ENCODE measurements at regions not wholly inside any gene's neighbourhood (a gene's known extent, or its start where the extent isn't known, plus 50 kb on each side); places are given as distances from the start of the nearest gene placed in this dataset.

DNA sequence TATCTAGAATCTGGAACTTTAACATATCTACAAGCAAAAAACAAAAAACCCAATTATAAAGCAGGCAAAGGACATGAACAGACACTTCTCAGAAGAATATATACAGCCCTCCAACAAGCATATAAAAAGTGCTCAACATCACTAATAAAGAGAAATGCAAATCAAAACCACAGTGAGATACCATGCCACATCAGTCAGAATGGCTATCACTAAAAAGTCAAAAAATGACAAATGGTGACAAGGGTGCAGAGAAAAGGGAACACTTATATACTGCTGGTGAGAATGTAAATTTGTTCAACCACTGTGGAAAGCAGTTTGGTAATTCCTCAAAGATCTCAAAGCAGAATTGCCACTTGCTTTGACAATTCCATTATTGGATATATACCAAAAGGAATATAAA is 215.0 kb upstream of the EYS start:
- no peak for TF ChIP-seq TCF12 (IDR thresholded peaks at IDR 0.05; ENCODE audit: low read depth)
- no peak for TF ChIP-seq RAD21 (IDR thresholded peaks at IDR 0.05; ENCODE audit: low read depth)
- TF ChIP-seq, protein P1, sequence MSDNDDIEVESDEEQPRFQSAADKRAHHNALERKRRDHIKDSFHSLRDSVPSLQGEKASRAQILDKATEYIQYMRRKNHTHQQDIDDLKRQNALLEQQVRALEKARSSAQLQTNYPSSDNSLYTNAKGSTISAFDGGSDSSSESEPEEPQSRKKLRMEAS (IDR thresholded peaks at IDR 0.05) = no peak
- no peak for TF ChIP-seq EGR1 (IDR thresholded peaks at IDR 0.05)
- TF ChIP-seq ZBTB7A (IDR thresholded peaks at IDR 0.05; ENCODE audit: low read depth) = no peak
- TF ChIP-seq TEAD4 (IDR thresholded peaks at IDR 0.05) = no peak
- TF ChIP-seq, protein P2, sequence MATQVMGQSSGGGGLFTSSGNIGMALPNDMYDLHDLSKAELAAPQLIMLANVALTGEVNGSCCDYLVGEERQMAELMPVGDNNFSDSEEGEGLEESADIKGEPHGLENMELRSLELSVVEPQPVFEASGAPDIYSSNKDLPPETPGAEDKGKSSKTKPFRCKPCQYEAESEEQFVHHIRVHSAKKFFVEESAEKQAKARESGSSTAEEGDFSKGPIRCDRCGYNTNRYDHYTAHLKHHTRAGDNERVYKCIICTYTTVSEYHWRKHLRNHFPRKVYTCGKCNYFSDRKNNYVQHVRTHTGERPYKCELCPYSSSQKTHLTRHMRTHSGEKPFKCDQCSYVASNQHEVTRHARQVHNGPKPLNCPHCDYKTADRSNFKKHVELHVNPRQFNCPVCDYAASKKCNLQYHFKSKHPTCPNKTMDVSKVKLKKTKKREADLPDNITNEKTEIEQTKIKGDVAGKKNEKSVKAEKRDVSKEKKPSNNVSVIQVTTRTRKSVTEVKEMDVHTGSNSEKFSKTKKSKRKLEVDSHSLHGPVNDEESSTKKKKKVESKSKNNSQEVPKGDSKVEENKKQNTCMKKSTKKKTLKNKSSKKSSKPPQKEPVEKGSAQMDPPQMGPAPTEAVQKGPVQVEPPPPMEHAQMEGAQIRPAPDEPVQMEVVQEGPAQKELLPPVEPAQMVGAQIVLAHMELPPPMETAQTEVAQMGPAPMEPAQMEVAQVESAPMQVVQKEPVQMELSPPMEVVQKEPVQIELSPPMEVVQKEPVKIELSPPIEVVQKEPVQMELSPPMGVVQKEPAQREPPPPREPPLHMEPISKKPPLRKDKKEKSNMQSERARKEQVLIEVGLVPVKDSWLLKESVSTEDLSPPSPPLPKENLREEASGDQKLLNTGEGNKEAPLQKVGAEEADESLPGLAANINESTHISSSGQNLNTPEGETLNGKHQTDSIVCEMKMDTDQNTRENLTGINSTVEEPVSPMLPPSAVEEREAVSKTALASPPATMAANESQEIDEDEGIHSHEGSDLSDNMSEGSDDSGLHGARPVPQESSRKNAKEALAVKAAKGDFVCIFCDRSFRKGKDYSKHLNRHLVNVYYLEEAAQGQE (IDR thresholded peaks at IDR 0.05; ENCODE audit: low read depth) = no peak
- TF ChIP-seq FOXM1 (IDR thresholded peaks at IDR 0.05; ENCODE audit: borderline replicate concordance, low read depth) = no peak
- no peak for TF ChIP-seq YY1 (IDR thresholded peaks at IDR 0.05; ENCODE audit: low read depth)
- TF ChIP-seq CEBPB (IDR thresholded peaks at IDR 0.05) = no peak
- no peak for TF ChIP-seq NFIC (IDR thresholded peaks at IDR 0.05)
- TF ChIP-seq, protein P3, sequence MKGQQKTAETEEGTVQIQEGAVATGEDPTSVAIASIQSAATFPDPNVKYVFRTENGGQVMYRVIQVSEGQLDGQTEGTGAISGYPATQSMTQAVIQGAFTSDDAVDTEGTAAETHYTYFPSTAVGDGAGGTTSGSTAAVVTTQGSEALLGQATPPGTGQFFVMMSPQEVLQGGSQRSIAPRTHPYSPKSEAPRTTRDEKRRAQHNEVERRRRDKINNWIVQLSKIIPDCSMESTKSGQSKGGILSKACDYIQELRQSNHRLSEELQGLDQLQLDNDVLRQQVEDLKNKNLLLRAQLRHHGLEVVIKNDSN (IDR thresholded peaks at IDR 0.05) = no peak
- no peak for TF ChIP-seq TAF1 (IDR thresholded peaks at IDR 0.05; ENCODE audit: low read depth)
- TF ChIP-seq EP300 (IDR thresholded peaks at IDR 0.05; ENCODE audit: borderline replicate concordance) = no peak
- TF ChIP-seq CREB1 (IDR thresholded peaks at IDR 0.05; ENCODE audit: low read depth) = no peak

DNA sequence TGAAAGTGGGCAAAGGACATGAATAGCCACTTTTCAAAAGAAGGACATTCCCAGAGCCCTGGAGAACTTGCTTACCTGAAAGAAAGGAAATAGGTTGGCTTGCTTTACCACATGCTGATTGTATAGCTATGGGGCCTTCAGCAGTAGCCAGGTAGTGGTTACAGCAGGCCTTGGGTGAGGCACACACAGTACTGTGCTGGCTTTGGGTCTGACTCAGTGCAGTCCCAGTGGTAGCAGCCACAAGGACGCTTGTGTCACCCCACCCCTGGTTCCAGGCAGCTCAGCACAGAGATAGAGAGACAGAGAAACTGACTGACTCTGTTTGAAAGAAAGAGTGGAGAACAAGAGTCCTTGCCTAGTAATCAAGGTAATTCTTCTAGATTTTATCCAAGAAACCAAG is 201.0 kb upstream of the EYS start:
- no peak for TF ChIP-seq TAF1 (IDR thresholded peaks at IDR 0.05; ENCODE audit: low read depth)
- TF ChIP-seq NFIC (IDR thresholded peaks at IDR 0.05) = no peak
- TF ChIP-seq CREB1 (IDR thresholded peaks at IDR 0.05; ENCODE audit: low read depth) = no peak
- TF ChIP-seq CEBPB (IDR thresholded peaks at IDR 0.05) = no peak
- TF ChIP-seq EP300 (IDR thresholded peaks at IDR 0.05; ENCODE audit: borderline replicate concordance) = no peak
- TF ChIP-seq, protein P3 (IDR thresholded peaks at IDR 0.05) = no peak
- TF ChIP-seq, protein P1 (IDR thresholded peaks at IDR 0.05) = no peak
- no peak for TF ChIP-seq TCF12 (IDR thresholded peaks at IDR 0.05; ENCODE audit: low read depth)
- TF ChIP-seq ZBTB7A (IDR thresholded peaks at IDR 0.05; ENCODE audit: low read depth) = no peak
- TF ChIP-seq RAD21 (IDR thresholded peaks at IDR 0.05; ENCODE audit: low read depth) = no peak
- TF ChIP-seq FOXM1 (IDR thresholded peaks at IDR 0.05; ENCODE audit: borderline replicate concordance, low read depth) = no peak
- TF ChIP-seq EGR1 (IDR thresholded peaks at IDR 0.05) = no peak
- no peak for TF ChIP-seq TEAD4 (IDR thresholded peaks at IDR 0.05)
- TF ChIP-seq YY1 (IDR thresholded peaks at IDR 0.05; ENCODE audit: low read depth) = no peak
- TF ChIP-seq, protein P2 (IDR thresholded peaks at IDR 0.05; ENCODE audit: low read depth) = no peak

DNA sequence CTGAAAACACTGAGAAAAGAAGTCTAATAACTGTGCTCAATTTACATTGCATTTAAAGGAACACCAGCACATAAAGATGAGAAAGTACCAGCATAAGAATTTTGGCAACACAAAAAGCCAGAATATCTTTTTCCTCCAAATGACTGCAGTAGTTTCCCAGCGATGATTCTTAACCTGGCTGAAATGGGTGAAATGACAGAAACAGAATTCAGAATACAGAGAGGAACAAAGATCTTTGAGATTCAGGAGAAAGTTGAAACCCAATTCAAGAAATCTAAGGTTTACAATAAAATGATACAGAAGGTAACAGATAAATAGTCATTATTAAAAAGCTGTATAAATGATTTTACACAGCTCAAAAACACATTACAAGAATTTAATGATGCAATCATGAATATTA is 197.0 kb upstream of the EYS start:
- no peak for TF ChIP-seq CEBPB (IDR thresholded peaks at IDR 0.05)
- TF ChIP-seq TAF1 (IDR thresholded peaks at IDR 0.05; ENCODE audit: low read depth) = no peak
- TF ChIP-seq YY1 (IDR thresholded peaks at IDR 0.05; ENCODE audit: low read depth) = no peak
- TF ChIP-seq EGR1 (IDR thresholded peaks at IDR 0.05) = no peak
- no peak for TF ChIP-seq FOXM1 (IDR thresholded peaks at IDR 0.05; ENCODE audit: borderline replicate concordance, low read depth)
- no peak for TF ChIP-seq ZBTB7A (IDR thresholded peaks at IDR 0.05; ENCODE audit: low read depth)
- no peak for TF ChIP-seq TEAD4 (IDR thresholded peaks at IDR 0.05)
- no peak for TF ChIP-seq RAD21 (IDR thresholded peaks at IDR 0.05; ENCODE audit: low read depth)
- TF ChIP-seq EP300 (IDR thresholded peaks at IDR 0.05; ENCODE audit: borderline replicate concordance) = no peak
- TF ChIP-seq CREB1 (IDR thresholded peaks at IDR 0.05; ENCODE audit: low read depth) = no peak
- TF ChIP-seq, protein P2 (IDR thresholded peaks at IDR 0.05; ENCODE audit: low read depth) = no peak
- TF ChIP-seq, protein P1 (IDR thresholded peaks at IDR 0.05) = no peak

DNA sequence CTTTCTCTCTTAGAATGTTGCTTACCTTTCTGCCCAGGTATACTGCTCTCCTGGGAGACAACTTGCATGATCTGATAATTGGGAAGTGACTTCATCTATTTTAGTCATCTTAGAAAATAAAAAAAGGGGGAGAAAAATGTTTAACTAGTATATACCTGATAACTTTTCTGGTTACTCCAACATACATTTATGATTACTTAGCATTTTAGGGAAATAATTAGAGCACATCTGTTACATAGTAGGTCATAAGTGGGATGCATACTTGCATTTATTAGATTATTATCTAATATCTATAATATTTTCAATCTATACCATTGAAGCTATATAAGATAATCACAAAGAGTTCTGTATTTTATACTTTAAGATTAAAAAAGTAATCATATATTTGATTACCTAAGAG is 193.9 kb upstream of the EYS start:
- TF ChIP-seq NFIC (IDR thresholded peaks at IDR 0.05) = no peak
- TF ChIP-seq, protein P3 (IDR thresholded peaks at IDR 0.05) = no peak
- no peak for TF ChIP-seq CEBPB (IDR thresholded peaks at IDR 0.05)
